SK-N-SH (cell line): ENCODE measurements at regions not wholly inside any gene's neighbourhood (a gene's known extent, or its start where the extent isn't known, plus 50 kb on each side); places are given as distances from the start of the nearest gene placed in this dataset.

Source experiments
- CTCF ChIA-PET: fragments of 300-600, 350-600 bp; formaldehyde crosslinking; extraction: SDS; loops from one replicate; lab custom pipeline; 2021; lab: Yijun Ruan, JAX
- POLR2A ChIA-PET: fragments of 350-600 bp; sonication (Branson Sonifier 250); formaldehyde crosslinking; extraction: SDS; loops from one replicate; lab custom pipeline; 2020; ENCODE audit warnings: antibody characterized with exemption, inconsistent platforms; lab: Yijun Ruan, JAX
- DNase-seq: peaks from one replicate; pipeline ENCODE4 v3.0.0; 2012
- H2AFZ ChIP-seq: fragments of 200-600 bp; sonication (generic); 2 replicates; pipeline ENCODE4 v1.8.1; 2016; ENCODE audit warnings: antibody characterized with exemption, mild to moderate bottlenecking, low read depth
- H3F3A ChIP-seq: fragments of 200-600 bp; sonication (generic); replicated peaks from 2 replicates; pipeline ENCODE3; 2016; ENCODE audit warnings: antibody characterized with exemption, mild to moderate bottlenecking; ENCODE audit not compliant: insufficient read depth
- H3K27ac ChIP-seq, 2 experiments: fragments of 200-500 bp in 1 of 2; fragments of 200-600 bp in 1 of 2; sonication (Bioruptor generic) in 1 of 2; sonication (generic), shearing (Covaris generic) in 1 of 2; 2 replicates each; pipeline versions ENCODE4 v1.5.1 to v1.6.1; 2014 to 2016; ENCODE audit warnings: low read depth in 2 of 2, inconsistent platforms in 1 of 2, low read length in 1 of 2, mild to moderate bottlenecking in 1 of 2, mixed read lengths in 1 of 2
- H3K27me3 ChIP-seq: fragments of 200-600 bp; sonication (generic), shearing (Covaris generic); 2 replicates; pipeline ENCODE4 v1.6.1; 2016; ENCODE audit warnings: mixed run types; ENCODE audit not compliant: insufficient read depth
- H3K36me3 ChIP-seq, 2 experiments: fragments of 200-500 bp in 1 of 2; fragments of 200-600 bp in 1 of 2; sonication (Bioruptor generic) in 1 of 2; sonication (generic) in 1 of 2; replicated peaks in 1 of 2; 2 replicates each; pipeline versions ENCODE3 to v1.5.1; 2014 to 2016; ENCODE audit warnings: low read length in 1 of 2, mild to moderate bottlenecking in 1 of 2; ENCODE audit not compliant: insufficient read depth in 2 of 2, control insufficient read depth in 1 of 2
- H3K4me1 ChIP-seq, 2 experiments: fragments of 200-500 bp in 1 of 2; fragments of 200-600 bp in 1 of 2; sonication (Bioruptor generic) in 1 of 2; sonication (generic), shearing (Covaris generic) in 1 of 2; 2 replicates each; pipeline versions ENCODE4 v1.5.1 to v1.6.1; 2014 to 2016; ENCODE audit warnings: low read depth in 1 of 2, low read length in 1 of 2, mixed run types in 1 of 2; ENCODE audit not compliant: insufficient read depth in 2 of 2, control insufficient read depth in 1 of 2
- H3K4me2 ChIP-seq: fragments of 200-600 bp; sonication (generic), shearing (Covaris generic); 2 replicates; pipeline ENCODE4 v1.6.1; 2017; ENCODE audit warnings: mixed run types
- H3K4me3 ChIP-seq, 2 experiments: fragments of 200-500 bp in 1 of 2; fragments of 200-600 bp in 1 of 2; sonication (Bioruptor generic) in 1 of 2; sonication (generic), shearing (Covaris generic) in 1 of 2; 2 replicates each; pipeline versions ENCODE4 v1.5.1 to v1.8.1; 2014 to 2016; ENCODE audit warnings: low read depth in 2 of 2, inconsistent platforms in 1 of 2, low read length in 1 of 2, mild to moderate bottlenecking in 1 of 2, mixed read lengths in 1 of 2, moderate library complexity in 1 of 2
- H3K79me2 ChIP-seq: fragments of 200-600 bp; sonication (generic); 2 replicates; pipeline ENCODE4 v1.8.1; 2017; ENCODE audit warnings: mild to moderate bottlenecking; ENCODE audit not compliant: insufficient read depth
- H3K9ac ChIP-seq: fragments of 200-600 bp; sonication (generic); 2 replicates; pipeline ENCODE4 v1.6.1; 2017; ENCODE audit warnings: mixed run types
- H3K9me2 ChIP-seq: fragments of 200-600 bp; sonication (generic); 2 replicates; pipeline ENCODE4 v1.6.1; 2017; ENCODE audit warnings: mixed run types
- H3K9me3 ChIP-seq: fragments of 200-600 bp; sonication (generic); 2 replicates; pipeline ENCODE4 v1.6.1; 2017; ENCODE audit warnings: mixed run types, mild to moderate bottlenecking, moderate library complexity
- H4K20me1 ChIP-seq: fragments of 200-600 bp; sonication (generic); 2 replicates; pipeline ENCODE4 v1.6.1; 2017; ENCODE audit warnings: mild to moderate bottlenecking, mixed run types; ENCODE audit not compliant: insufficient read depth
- CHD2 ChIP-seq: fragments of 150-350 bp; IDR thresholded peaks from 2 replicates; pipeline ENCODE4 v1.6.1; 2018; ENCODE audit warnings: low read length; ENCODE audit not compliant: partially characterized antibody
- EP300 ChIP-seq, 2 experiments: IDR thresholded peaks; 2 replicates each; pipeline versions ENCODE4 v1.4.0 to v1.6.1; 2012; ENCODE audit warnings: borderline replicate concordance in 1 of 2, low read depth in 1 of 2, low read length in 1 of 2
- FOSL2 ChIP-seq: IDR thresholded peaks from 2 replicates; pipeline ENCODE4 v1.4.0; 2012; ENCODE audit warnings: low read depth, mild to moderate bottlenecking, moderate library complexity, borderline replicate concordance
- FOXJ3 ChIP-seq: sonication (generic); formaldehyde crosslinking; IDR thresholded peaks from 2 replicates; pipeline ENCODE4 v1.5.1; 2020; ENCODE audit warnings: mild to moderate bottlenecking, missing genetic modification reagents
- FOXM1 ChIP-seq: IDR thresholded peaks from 2 replicates; pipeline ENCODE4 v1.4.0; 2012; ENCODE audit warnings: low read depth, mild to moderate bottlenecking
- GABPA ChIP-seq: IDR thresholded peaks from 2 replicates; pipeline ENCODE4 v1.4.0; 2012; ENCODE audit warnings: low read depth, mild to moderate bottlenecking
- GATA2 ChIP-seq: sonication (generic); formaldehyde crosslinking; IDR thresholded peaks from 2 replicates; pipeline ENCODE4 v1.5.0; 2020; ENCODE audit warnings: mild to moderate bottlenecking, missing genetic modification reagents
- JUND ChIP-seq: IDR thresholded peaks from 2 replicates; pipeline ENCODE4 v1.4.0; 2012
- NFIC ChIP-seq: IDR thresholded peaks from 2 replicates; pipeline ENCODE4 v1.4.0; 2012; ENCODE audit warnings: borderline replicate concordance
- NRF1 ChIP-seq: IDR thresholded peaks from 2 replicates; pipeline ENCODE4 v1.6.1; 2012; ENCODE audit warnings: low read depth, mild to moderate bottlenecking, low read length
- POLR2AphosphoS5 ChIP-seq: IDR thresholded peaks from 2 replicates; pipeline ENCODE4 v1.6.1; 2012; ENCODE audit warnings: low read depth, low read length
- RFX5 ChIP-seq: IDR thresholded peaks from 2 replicates; pipeline ENCODE4 v1.6.1; 2012; ENCODE audit warnings: mild to moderate bottlenecking, improper control_type of control experiment, low read length
- SIN3A ChIP-seq: IDR thresholded peaks from 2 replicates; pipeline ENCODE4 v1.6.1; 2012; ENCODE audit warnings: low read depth, mild to moderate bottlenecking, low read length, moderate library complexity, borderline replicate concordance
- SMC3 ChIP-seq: IDR thresholded peaks from 2 replicates; pipeline ENCODE4 v1.6.1; 2012; ENCODE audit warnings: low read depth, low read length, improper control_type of control experiment
- TEAD4 ChIP-seq: IDR thresholded peaks from 2 replicates; pipeline ENCODE4 v1.4.0; 2012; ENCODE audit warnings: mild to moderate bottlenecking, borderline replicate concordance; ENCODE audit not compliant: insufficient read depth
- WGBS: methylation state at CpG from one replicate; pipeline ENCODE4 v1.1.6; 2017; ENCODE audit warnings: low lambda C conversion rate; 5-methylcytosine and 5-hydroxymethylcytosine counted together
- TF ChIP-seq, protein P1 (sequence below): IDR thresholded peaks from 2 replicates; pipeline ENCODE4; 2012

DNA sequence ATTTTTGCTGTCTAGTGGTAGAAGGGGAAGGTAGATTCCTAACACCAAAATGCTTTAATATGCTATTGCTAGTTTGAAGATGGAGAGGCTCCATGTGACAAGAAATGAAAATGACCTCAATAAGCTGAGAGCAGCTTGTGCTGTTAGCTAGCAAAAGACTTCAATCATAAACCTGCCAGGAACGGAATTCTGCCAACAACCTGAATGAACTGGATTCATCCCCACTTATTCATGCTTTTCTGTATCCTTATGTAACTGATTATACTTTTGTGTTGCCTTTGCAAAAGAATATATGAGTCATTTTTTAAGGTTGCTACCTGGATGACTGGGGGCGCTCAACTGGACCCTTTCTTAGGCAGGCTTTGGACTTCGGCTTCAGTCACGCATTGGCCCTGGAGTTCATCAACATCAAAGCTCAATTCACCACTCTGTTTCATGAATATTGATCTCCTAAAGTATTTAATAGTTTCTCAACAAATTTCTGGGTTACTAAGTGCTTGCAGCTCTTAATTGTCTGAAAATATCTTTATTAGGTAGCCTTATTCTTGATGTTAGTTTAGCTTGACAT is 97.5 kb upstream of the KCNJ3 start:
- Histone ChIP-seq H3K9ac (no peak overlapping the region), H3K9me2 (no peaks in the 10 kb centered on the region), H3K4me3 (no peak overlapping the region), H4K20me1 (no peaks in the 10 kb centered on the region), H3F3A (no peaks in the 10 kb centered on the region), H3K4me1 (no peaks in the 10 kb centered on the region), H3K4me2 (no peak overlapping the region), H3K79me2 (no peaks in the 10 kb centered on the region), H3K36me3 (no peaks in the 10 kb centered on the region), H3K27ac (no peak overlapping the region), H3K27me3 (no peaks in the 10 kb centered on the region), H3K9me3 (no peaks in the 10 kb centered on the region), H2AFZ (no peak overlapping the region)
- TF ChIP-seq JUND, result no peak
- no peak for TF ChIP-seq GATA2 (CRISPR knock-in tag)
- TF ChIP-seq FOXJ3, result no peak
- TF ChIP-seq CHD2, result no peak
- TF ChIP-seq RFX5, result no peak
- WGBS, result 35% methylated on average over 4 of the region's 4 CpGs
- ChIA-PET CTCF (interaction anchor here (1.1 kb wide), 1 partner anchor 23 kb away, joined by 4 read pairs; no protein-coding TSS in a partner anchor), POLR2A (no interaction called here)
- no peak for DNase-seq

DNA sequence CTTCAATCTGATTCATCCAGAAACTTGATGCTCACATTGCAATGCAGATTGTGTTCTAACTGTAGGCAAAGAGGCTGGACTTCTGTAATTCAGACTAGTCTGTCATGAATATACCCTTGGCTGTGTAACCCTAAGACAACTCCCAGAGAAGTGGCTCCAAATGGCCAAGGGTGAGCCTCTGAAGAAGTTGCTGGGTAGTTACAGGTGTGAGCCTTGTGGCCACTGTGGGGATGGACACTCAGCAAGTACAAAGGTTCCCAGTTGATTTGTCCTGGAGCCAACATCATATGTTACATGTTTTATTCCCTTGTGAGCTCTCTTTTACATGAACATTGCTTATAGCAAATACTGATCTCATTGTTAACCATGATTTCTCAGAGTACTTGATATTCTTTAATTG is 94.8 kb upstream of the KCNJ3 start:
- H3K9me3 ChIP-seq, result no peaks in the 10 kb centered on the region
- H3K27me3 ChIP-seq, result no peaks in the 10 kb centered on the region
- H3K9me2 ChIP-seq, result no peaks in the 10 kb centered on the region
- H3K4me3 ChIP-seq, result no peak overlapping the region
- H3F3A ChIP-seq, result no peaks in the 10 kb centered on the region
- DNase-seq, result no peak
- no peaks in the 10 kb centered on the region for H4K20me1 ChIP-seq
- H3K27ac ChIP-seq, result no peak overlapping the region
- TF ChIP-seq SMC3 (no peak), NFIC (no peak), GABPA (no peak), FOXM1 (no peak), FOSL2 (no peak), CHD2 (no peak), POLR2AphosphoS5 (no peak), SIN3A (no peak), TEAD4 (no peak), NRF1 (no peak), EP300 (IDR thresholded peaks at IDR 0.05; ENCODE audit: borderline replicate concordance in 1 of 2, low read depth in 1 of 2, low read length in 1 of 2) (no peak)
- TF ChIP-seq, protein P1, sequence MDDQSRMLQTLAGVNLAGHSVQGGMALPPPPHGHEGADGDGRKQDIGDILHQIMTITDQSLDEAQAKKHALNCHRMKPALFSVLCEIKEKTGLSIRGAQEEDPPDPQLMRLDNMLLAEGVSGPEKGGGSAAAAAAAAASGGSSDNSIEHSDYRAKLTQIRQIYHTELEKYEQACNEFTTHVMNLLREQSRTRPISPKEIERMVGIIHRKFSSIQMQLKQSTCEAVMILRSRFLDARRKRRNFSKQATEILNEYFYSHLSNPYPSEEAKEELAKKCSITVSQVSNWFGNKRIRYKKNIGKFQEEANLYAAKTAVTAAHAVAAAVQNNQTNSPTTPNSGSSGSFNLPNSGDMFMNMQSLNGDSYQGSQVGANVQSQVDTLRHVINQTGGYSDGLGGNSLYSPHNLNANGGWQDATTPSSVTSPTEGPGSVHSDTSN, result no peak
- H3K4me1 ChIP-seq, result no peaks in the 10 kb centered on the region
- CTCF ChIA-PET, result interaction anchor here (2.3 kb wide), 1 partner anchor 20 kb away, joined by 8 read pairs; no protein-coding TSS in a partner anchor
- H3K79me2 ChIP-seq, result no peaks in the 10 kb centered on the region
- H2AFZ ChIP-seq, result no peak overlapping the region
- POLR2A ChIA-PET, result no interaction called here
- H3K9ac ChIP-seq, result no peak overlapping the region
- no peaks in the 10 kb centered on the region for H3K36me3 ChIP-seq
- no peak overlapping the region for H3K4me2 ChIP-seq
